Suprapubic skin (tissue), 4 donors: ENCODE measurements at regions not wholly inside any gene's neighbourhood (a gene's known extent, or its start where the extent isn't known, plus 50 kb on each side); places are given as distances from the start of the nearest gene placed in this dataset.
A peak's percentile ranks its signal among the peaks of the same experiment; 100 is the strongest.
"Not testable (repeated sequence)": the region's sequence is repeated elsewhere in the genome, so short reads cannot be mapped to it uniquely, and the experiment has no call there.

Source experiments
- DNase-seq, 2 donors: peaks; one replicate each; pipeline ENCODE4 v3.0.0-alpha.2; 2019; ENCODE audit warnings: low spot score in 2 of 2
- H3K27ac ChIP-seq: fragments of 200-600 bp; sonication (generic); one replicate; pipeline ENCODE4 v1.5.1; 2019
- H3K27me3 ChIP-seq: fragments of 200-600 bp; sonication (generic); one replicate; pipeline ENCODE4 v1.5.1; 2019
- H3K36me3 ChIP-seq: fragments of 200-600 bp; sonication (generic); one replicate; pipeline ENCODE4 v1.5.1; 2019
- H3K4me1 ChIP-seq: fragments of 200-600 bp; sonication (generic); one replicate; pipeline ENCODE4 v1.5.1; 2019
- H3K4me3 ChIP-seq: fragments of 200-600 bp; sonication (generic); one replicate; pipeline ENCODE4 v1.5.1; 2019; ENCODE audit warnings: mild to moderate bottlenecking
- H3K9me3 ChIP-seq: fragments of 200-600 bp; sonication (generic); one replicate; pipeline ENCODE4 v1.5.1; 2019
- EP300 ChIP-seq: sonication (generic); formaldehyde crosslinking; IDR thresholded peaks from one replicate; pipeline ENCODE4 v1.6.1; 2017; ENCODE audit warnings: antibody characterized with exemption
- POLR2A ChIP-seq, 2 donors: fragments of 450-650 bp; IDR thresholded peaks; one replicate each; pipeline ENCODE4 v1.6.1; 2017; ENCODE audit warnings: antibody characterized with exemption in 2 of 2, mild to moderate bottlenecking in 2 of 2, moderate library complexity in 2 of 2
- POLR2AphosphoS5 ChIP-seq, 3 donors: sonication (generic); formaldehyde crosslinking; IDR thresholded peaks; one replicate each; pipeline ENCODE4 v1.6.1; 2017; ENCODE audit warnings: antibody characterized with exemption in 3 of 3
- WGBS: methylation state at CpG from one replicate; pipeline ENCODE4 v1.1.5; 2018; 5-methylcytosine and 5-hydroxymethylcytosine counted together
- TF ChIP-seq, protein P1 (sequence below), 2 donors: fragments of 200-600 bp in 1 of 2; fragments of 450-650 bp in 1 of 2; sonication (generic) in 1 of 2; IDR thresholded peaks; one replicate each; pipeline ENCODE4 v1.5.1; 2016 to 2019; ENCODE audit warnings: antibody characterized with exemption in 2 of 2, mild to moderate bottlenecking in 1 of 2, moderate library complexity in 1 of 2

DNA sequence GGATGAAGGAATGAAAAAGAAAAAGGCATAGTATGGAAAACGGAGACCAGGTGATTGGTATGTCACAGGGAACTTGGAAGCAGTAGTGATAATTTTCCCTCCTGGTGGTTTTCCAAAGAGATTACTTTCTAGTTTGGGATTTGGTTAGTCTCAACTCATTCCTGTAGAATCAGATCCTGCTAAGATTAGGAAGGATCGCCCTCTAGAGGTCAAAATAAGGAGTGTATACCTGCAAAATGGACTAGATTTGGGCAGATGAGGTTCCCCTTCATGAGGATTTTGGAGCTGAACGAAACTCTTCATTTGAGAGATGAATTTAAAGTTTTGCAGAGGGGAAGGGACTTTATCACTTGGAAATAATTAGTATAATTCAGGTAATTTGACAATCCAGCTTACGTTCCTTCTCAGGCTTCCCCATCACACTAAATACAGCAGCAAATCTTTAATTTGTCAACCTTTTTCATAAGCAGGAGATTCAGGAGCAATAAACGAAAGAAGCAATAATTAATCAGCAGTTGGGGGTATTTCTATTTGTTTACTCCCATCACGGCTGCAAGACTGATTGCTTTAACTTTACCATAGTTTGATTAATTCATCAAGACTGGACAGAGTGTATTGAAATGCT is 65.2 kb downstream of the CCDC195 start:
- no peaks in the 10 kb centered on the region for H3K27me3 ChIP-seq
- H3K36me3 ChIP-seq, result no peaks in the 10 kb centered on the region
- WGBS, result 20% methylated on average over 6 of the region's 6 CpGs
- no peak for DNase-seq
- H3K27ac ChIP-seq, result no peak overlapping the region
- H3K4me1 ChIP-seq, result no peaks in the 10 kb centered on the region
- no peak for TF ChIP-seq POLR2A (IDR thresholded peaks at IDR 0.05)
- TF ChIP-seq, protein P1, sequence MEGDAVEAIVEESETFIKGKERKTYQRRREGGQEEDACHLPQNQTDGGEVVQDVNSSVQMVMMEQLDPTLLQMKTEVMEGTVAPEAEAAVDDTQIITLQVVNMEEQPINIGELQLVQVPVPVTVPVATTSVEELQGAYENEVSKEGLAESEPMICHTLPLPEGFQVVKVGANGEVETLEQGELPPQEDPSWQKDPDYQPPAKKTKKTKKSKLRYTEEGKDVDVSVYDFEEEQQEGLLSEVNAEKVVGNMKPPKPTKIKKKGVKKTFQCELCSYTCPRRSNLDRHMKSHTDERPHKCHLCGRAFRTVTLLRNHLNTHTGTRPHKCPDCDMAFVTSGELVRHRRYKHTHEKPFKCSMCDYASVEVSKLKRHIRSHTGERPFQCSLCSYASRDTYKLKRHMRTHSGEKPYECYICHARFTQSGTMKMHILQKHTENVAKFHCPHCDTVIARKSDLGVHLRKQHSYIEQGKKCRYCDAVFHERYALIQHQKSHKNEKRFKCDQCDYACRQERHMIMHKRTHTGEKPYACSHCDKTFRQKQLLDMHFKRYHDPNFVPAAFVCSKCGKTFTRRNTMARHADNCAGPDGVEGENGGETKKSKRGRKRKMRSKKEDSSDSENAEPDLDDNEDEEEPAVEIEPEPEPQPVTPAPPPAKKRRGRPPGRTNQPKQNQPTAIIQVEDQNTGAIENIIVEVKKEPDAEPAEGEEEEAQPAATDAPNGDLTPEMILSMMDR (IDR thresholded peaks at IDR 0.05), result peak; percentile 50 to 68
- no peaks in the 10 kb centered on the region for H3K9me3 ChIP-seq
- H3K4me3 ChIP-seq, result no peak overlapping the region

DNA sequence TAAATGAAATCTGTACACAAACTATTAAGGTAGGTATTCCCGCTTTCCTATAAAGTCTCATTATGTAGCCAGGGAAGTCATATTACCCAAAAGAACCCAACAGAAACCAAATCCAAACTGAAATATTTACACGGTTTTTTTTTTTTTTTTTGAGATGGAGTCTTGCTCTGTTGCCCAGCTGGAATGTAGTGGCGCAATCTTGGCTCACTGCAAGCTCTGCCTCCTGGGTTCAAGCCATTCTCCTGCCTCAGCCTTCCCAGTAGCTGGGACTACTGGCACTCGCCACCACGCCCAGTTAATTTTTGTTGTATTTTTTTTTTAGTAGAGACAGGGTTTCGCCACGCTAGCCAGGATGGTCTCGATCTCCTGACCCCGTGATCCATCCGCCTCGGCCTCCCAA is 62.5 kb upstream of the CUL3 start:
- not testable (repeated sequence) for H3K36me3 ChIP-seq, H3K27me3 ChIP-seq, H3K4me1 ChIP-seq, H3K27ac ChIP-seq, DNase-seq, H3K4me3 ChIP-seq, H3K9me3 ChIP-seq
- WGBS, result 90% methylated on average over 11 of the region's 11 CpGs

DNA sequence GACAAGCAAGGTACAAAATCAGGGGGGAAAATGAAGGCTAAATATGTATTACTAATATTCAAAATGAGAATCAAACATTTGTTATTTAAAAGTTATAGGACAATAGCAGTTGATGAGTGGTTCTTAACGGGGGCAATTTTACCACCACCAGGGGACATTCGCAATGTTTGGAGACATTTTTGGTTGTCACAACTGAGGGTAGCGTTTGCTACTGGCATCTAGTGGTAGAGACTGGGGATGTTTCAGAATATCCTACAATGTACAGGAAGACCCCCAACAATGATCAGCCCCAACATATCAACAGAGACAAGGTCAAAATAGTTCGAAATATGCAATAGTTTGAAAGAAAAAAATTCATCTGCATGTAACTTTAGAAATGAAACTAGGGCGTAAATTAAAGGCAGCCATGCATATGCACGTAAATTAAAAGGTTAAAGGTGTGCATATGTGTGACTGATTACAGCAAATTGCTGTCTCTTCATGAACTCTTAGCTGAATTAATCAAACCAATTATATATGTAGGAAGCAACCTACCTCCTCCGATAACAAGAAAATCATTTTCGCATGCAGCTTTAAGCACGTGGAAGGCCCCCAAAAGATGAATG is 61.2 kb upstream of the CUL3 start:
- Histone ChIP-seq H3K4me1 (no peaks in the 10 kb centered on the region), H3K27me3 (no peaks in the 10 kb centered on the region), H3K4me3 (no peak overlapping the region), H3K27ac (no peak overlapping the region), H3K36me3 (no peaks in the 10 kb centered on the region), H3K9me3 (no peaks in the 10 kb centered on the region)
- TF ChIP-seq, protein P1 (IDR thresholded peaks at IDR 0.05), result peak in 1 of 2 donors; percentile 11
- TF ChIP-seq POLR2A (IDR thresholded peaks at IDR 0.05) (no peak), POLR2AphosphoS5 (IDR thresholded peaks at IDR 0.05) (no peak)
- DNase-seq, result no peak
- WGBS, result 51% methylated on average over 9 of the region's 9 CpGs

DNA sequence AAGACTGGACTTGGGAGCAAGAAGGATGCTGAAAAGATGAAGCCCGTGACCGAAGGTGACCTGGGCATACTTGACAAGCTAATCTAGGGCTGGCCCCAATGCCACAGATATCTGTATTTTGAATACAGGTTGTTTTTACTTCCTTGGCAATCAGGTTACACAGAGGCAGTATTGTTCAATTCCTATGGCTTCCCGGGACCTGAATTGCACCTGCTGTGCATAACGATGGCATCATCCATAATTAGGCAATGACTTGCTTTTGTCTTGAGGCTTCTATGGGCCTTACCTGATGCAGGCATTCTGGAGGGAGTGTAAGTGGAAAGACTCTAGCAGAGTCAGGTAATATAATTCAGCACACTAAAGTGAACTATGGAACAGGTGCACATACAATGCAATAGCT is 60.6 kb upstream of the CUL3 start:
- Histone ChIP-seq H3K4me3 (no peak overlapping the region), H3K4me1 (no peaks in the 10 kb centered on the region), H3K27ac (no peak overlapping the region), H3K27me3 (no peaks in the 10 kb centered on the region), H3K36me3 (no peaks in the 10 kb centered on the region), H3K9me3 (no peaks in the 10 kb centered on the region)
- TF ChIP-seq POLR2A (IDR thresholded peaks at IDR 0.05) (no peak), EP300 (no peak), POLR2AphosphoS5 (IDR thresholded peaks at IDR 0.05) (no peak)
- TF ChIP-seq, protein P1 (IDR thresholded peaks at IDR 0.05), result no peak
- no peak for DNase-seq
- WGBS, result 68% methylated on average over 4 of the region's 4 CpGs

DNA sequence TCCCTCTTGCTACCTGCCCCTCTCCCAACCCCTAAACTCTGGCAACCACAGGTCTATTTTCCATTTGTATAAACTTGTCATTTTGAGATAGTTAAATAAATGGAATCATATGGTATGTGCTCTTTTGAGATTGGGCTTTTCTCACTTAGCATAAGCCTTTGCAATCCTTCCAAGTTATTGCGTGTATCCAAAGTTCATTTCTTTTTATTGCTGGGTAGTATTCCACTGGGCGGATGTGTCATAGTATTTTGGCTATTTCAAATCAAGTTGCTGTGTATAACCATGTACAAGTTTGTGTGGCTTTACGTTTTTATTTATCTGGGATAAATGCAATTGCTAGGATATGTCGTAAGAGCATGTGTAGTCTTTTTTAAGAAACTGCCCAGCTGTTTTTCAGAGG is 55.5 kb upstream of the CUL3 start:
- Histone ChIP-seq H3K27ac (no peak overlapping the region), H3K27me3 (no peaks in the 10 kb centered on the region), H3K9me3 (no peaks in the 10 kb centered on the region), H3K4me3 (no peak overlapping the region), H3K36me3 (no peaks in the 10 kb centered on the region), H3K4me1 (no peaks in the 10 kb centered on the region)
- TF ChIP-seq POLR2AphosphoS5 (IDR thresholded peaks at IDR 0.05) (no peak), POLR2A (IDR thresholded peaks at IDR 0.05) (no peak)
- TF ChIP-seq, protein P1 (IDR thresholded peaks at IDR 0.05), result no peak
- no peak for DNase-seq
- 93% methylated on average over 4 of the region's 4 CpGs for WGBS

DNA sequence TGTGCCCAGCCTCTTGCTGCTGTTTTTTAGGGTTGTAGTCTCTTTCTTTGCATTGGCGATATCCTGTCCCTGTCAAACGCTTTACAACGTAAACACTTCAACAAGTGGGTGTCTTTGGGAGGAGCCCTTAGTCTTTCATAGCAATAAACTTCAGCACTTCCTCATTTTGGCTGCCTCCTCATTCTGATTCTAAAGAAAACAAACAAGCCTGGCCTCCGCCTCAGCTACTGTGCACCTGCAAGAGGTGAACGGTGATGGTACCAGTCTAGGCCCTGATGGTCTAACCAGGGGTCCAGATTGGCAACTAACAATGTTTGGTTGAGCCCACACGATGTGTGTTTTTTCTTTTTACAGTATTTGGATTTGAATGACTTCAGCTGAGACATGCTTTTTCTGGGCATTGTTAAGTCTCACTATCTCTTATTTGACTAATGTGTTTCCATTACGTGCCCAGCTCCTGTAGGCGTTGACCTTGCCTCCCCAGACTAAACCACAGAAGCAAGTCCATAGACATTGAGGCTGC is 53.2 kb upstream of the CUL3 start:
- H3K4me3 ChIP-seq, result no peak overlapping the region
- 69% methylated on average over 8 of the region's 8 CpGs for WGBS
- no peak for DNase-seq
- no peaks in the 10 kb centered on the region for H3K4me1 ChIP-seq
- no peaks in the 10 kb centered on the region for H3K36me3 ChIP-seq
- no peaks in the 10 kb centered on the region for H3K27me3 ChIP-seq
- no peaks in the 10 kb centered on the region for H3K9me3 ChIP-seq
- H3K27ac ChIP-seq, result no peak overlapping the region
- TF ChIP-seq, protein P1 (IDR thresholded peaks at IDR 0.05), result no peak
- TF ChIP-seq EP300 (no peak), POLR2A (IDR thresholded peaks at IDR 0.05) (no peak), POLR2AphosphoS5 (IDR thresholded peaks at IDR 0.05) (no peak)
